Activated T-helper 17 cell treated with anti-CD3 and anti-CD28 coated beads, Interleukin-2, amount 50 U/mL, for 72 hours (primary cell): ENCODE measurements at regions not wholly inside any gene's neighbourhood (a gene's known extent, or its start where the extent isn't known, plus 50 kb on each side); places are given as distances from the start of the nearest gene placed in this dataset.

Source experiments
- ATAC-seq: fragments of 150-1000 bp; cut with Tn5 transposase; replicated peaks from 2 replicates; pipeline ENCODE4 v1.10.0; 2021; ENCODE audit warnings: mild to moderate bottlenecking, moderate library complexity
- H3K27ac Mint-ChIP-seq: one replicate; pipeline ENCODE4 v1.8.0; 2022; ENCODE audit warnings: mixed read lengths
- H3K27me3 Mint-ChIP-seq: one replicate; pipeline ENCODE4 v1.8.0; 2022; ENCODE audit warnings: mixed read lengths
- H3K36me3 Mint-ChIP-seq: one replicate; pipeline ENCODE4 v1.8.0; 2022; ENCODE audit warnings: low read depth, mild to moderate bottlenecking, mixed read lengths
- H3K4me1 Mint-ChIP-seq: one replicate; pipeline ENCODE4 v1.8.0; 2022; ENCODE audit warnings: mixed read lengths
- H3K4me3 Mint-ChIP-seq: one replicate; pipeline ENCODE4 v1.8.0; 2022; ENCODE audit warnings: mild to moderate bottlenecking, mixed read lengths
- H3K9me3 Mint-ChIP-seq: one replicate; pipeline ENCODE4 v1.8.0; 2022; ENCODE audit warnings: mixed read lengths

DNA sequence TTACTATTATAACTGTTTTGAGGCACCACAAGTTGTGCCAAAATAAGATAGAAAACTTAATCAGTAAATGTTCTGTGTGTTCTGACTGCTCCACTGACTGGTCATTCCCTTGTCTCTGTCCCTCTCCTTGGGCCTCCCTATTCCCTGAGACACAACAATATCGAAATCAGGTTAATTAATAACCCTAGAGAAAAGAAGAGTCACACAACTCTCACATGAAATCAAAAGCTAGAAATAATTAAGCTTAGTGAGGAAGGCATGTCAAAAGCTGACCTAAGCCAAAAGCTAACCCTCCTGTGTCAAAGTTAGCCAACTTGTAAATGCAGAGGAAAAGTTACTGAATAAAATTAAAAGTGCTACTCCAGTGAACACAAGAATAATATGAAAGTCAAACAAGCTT, 53.8 kb upstream of the CCDC196 start:
- Mint-ChIP-seq H3K27ac (no peak overlapping the region), H3K4me3 (no peak overlapping the region), H3K9me3 (peaks cover 3% of the 10 kb centered on the region), H3K36me3 (no peaks in the 10 kb centered on the region), H3K4me1 (no peaks in the 10 kb centered on the region), H3K27me3 (no peaks in the 10 kb centered on the region)
- no peak for ATAC-seq

- Mint-ChIP-seq H3K9me3 (peaks cover 3% of the 10 kb centered on the region), H3K27me3 (no peaks in the 10 kb centered on the region), H3K4me1 (no peaks in the 10 kb centered on the region), H3K27ac (no peak overlapping the region), H3K4me3 (no peak overlapping the region), H3K36me3 (no peaks in the 10 kb centered on the region)
- ATAC-seq: no peak
Measured at GRCh38 chr14:66434464-66434863, 51.7 kb upstream of the CCDC196 start.

GRCh38 chr14:66435683-66436082, 50.5 kb upstream of the CCDC196 start:
- peaks cover 15% of the 10 kb centered on the region for H3K9me3 Mint-ChIP-seq
- H3K27ac Mint-ChIP-seq: no peak overlapping the region
- H3K4me3 Mint-ChIP-seq: no peak overlapping the region
- no peaks in the 10 kb centered on the region for H3K27me3 Mint-ChIP-seq
- ATAC-seq: no peak
- no peaks in the 10 kb centered on the region for H3K4me1 Mint-ChIP-seq
- no peaks in the 10 kb centered on the region for H3K36me3 Mint-ChIP-seq
